MCF 10A (cell line): ENCODE measurements at regions not wholly inside any gene's neighbourhood (a gene's known extent, or its start where the extent isn't known, plus 50 kb on each side); places are given as distances from the start of the nearest gene placed in this dataset.
"Not testable (repeated sequence)": the region's sequence is repeated elsewhere in the genome, so short reads cannot be mapped to it uniquely, and the experiment has no call there.

Source experiments
- BruUV-seq: library from RNA; stranded (reverse); fragments of 400-500 nt; replicated peaks from 2 replicates; lab custom pipeline; 2021; lab: Mats Ljungman, UMichigan
- CTCF ChIA-PET: fragments of 300-600 bp; sonication (Branson Sonifier 250); formaldehyde crosslinking; extraction: SDS; loops from one replicate; lab custom pipeline; 2021; ENCODE audit warnings: antibody characterized with exemption, inconsistent platforms; lab: Yijun Ruan, JAX
- POLR2A ChIA-PET: fragments of 300-600, 350-650 bp; sonication (Branson Sonifier 250); formaldehyde crosslinking; extraction: SDS; loops from one replicate; lab custom pipeline; 2020; ENCODE audit warnings: antibody characterized with exemption, inconsistent platforms; lab: Yijun Ruan, JAX
- DNase-seq: peaks from one replicate; pipeline ENCODE4 v3.0.0-alpha.2; 2018; ENCODE audit not compliant: unreplicated experiment
- H3K27ac Mint-ChIP-seq: one replicate; pipeline ENCODE4 v1.8.0; 2022; ENCODE audit warnings: mild to moderate bottlenecking, low read depth, mixed read lengths; ENCODE audit not compliant: unreplicated experiment
- H3K27me3 Mint-ChIP-seq: one replicate; pipeline ENCODE4 v1.8.0; 2022; ENCODE audit warnings: mixed read lengths; ENCODE audit not compliant: insufficient read depth, unreplicated experiment
- H3K36me3 Mint-ChIP-seq: one replicate; pipeline ENCODE4 v1.8.0; 2022; ENCODE audit warnings: mild to moderate bottlenecking, moderate library complexity, mixed read lengths; ENCODE audit not compliant: insufficient read depth, unreplicated experiment
- H3K4me1 Mint-ChIP-seq: one replicate; pipeline ENCODE4 v1.8.0; 2022; ENCODE audit warnings: mixed read lengths; ENCODE audit not compliant: insufficient read depth, unreplicated experiment
- H3K4me3 Mint-ChIP-seq: one replicate; pipeline ENCODE4 v1.8.0; 2022; ENCODE audit warnings: mild to moderate bottlenecking, moderate library complexity, mixed read lengths; ENCODE audit not compliant: unreplicated experiment
- H3K9me3 Mint-ChIP-seq: one replicate; pipeline ENCODE4 v1.8.0; 2022; ENCODE audit warnings: mixed read lengths; ENCODE audit not compliant: unreplicated experiment
- intact Hi-C: fragments of 100-400 bp; cut with micrococcal nuclease; formaldehyde crosslinking; loops from 2 replicates; pipeline ENCODE4 v1.14.1; 2022
- TF ChIP-seq, protein P1 (sequence below): fragments of 200-600 bp; IDR thresholded peaks from one replicate; pipeline ENCODE4 v1.8.0; 2022; ENCODE audit warnings: antibody characterized with exemption, mild to moderate bottlenecking; ENCODE audit not compliant: unreplicated experiment

DNA sequence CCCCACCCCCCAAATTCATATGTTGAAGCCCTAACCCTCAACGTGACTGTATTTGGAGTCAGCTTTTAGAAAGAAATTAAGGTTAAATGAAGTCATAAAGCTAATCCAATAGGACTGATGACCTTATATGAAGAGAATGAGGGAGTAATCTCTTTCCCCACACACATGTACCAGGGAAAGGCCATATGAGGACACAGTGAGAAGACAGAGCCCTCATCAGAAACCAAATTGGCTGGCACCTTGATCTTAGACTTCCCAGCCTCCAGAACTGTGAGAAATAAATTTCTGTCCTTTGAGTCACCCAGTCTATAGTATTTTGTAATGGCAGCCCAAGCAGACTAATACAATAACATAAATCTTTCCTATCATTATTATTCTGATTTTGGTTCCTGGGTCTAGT is 194.7 kb upstream of the NANOGP8 start:
- ChIA-PET POLR2A (no interaction called here), CTCF (interaction anchor here (1.1 to 3.6 kb wide), 5 partner anchors 9 to 167 kb away, joined by 3 to 17 read pairs (median 4); no protein-coding TSS in a partner anchor)
- Mint-ChIP-seq H3K36me3 (peaks cover 6% of the 10 kb centered on the region), H3K4me1 (no peaks in the 10 kb centered on the region), H3K27ac (no peak overlapping the region), H3K9me3 (peaks cover 32% of the 10 kb centered on the region), H3K27me3 (no peaks in the 10 kb centered on the region), H3K4me3 (no peak overlapping the region)
- TF ChIP-seq, protein P1, sequence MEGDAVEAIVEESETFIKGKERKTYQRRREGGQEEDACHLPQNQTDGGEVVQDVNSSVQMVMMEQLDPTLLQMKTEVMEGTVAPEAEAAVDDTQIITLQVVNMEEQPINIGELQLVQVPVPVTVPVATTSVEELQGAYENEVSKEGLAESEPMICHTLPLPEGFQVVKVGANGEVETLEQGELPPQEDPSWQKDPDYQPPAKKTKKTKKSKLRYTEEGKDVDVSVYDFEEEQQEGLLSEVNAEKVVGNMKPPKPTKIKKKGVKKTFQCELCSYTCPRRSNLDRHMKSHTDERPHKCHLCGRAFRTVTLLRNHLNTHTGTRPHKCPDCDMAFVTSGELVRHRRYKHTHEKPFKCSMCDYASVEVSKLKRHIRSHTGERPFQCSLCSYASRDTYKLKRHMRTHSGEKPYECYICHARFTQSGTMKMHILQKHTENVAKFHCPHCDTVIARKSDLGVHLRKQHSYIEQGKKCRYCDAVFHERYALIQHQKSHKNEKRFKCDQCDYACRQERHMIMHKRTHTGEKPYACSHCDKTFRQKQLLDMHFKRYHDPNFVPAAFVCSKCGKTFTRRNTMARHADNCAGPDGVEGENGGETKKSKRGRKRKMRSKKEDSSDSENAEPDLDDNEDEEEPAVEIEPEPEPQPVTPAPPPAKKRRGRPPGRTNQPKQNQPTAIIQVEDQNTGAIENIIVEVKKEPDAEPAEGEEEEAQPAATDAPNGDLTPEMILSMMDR = no peak
- BruUV-seq = no TSS peak
- no peak for DNase-seq
- intact Hi-C loops = loop anchor here (10.0 kb wide), 1 partner anchor 1855 kb away; no protein-coding TSS in a partner anchor

GRCh38 chr15:35271371-35272043 is 186.4 kb upstream of the NANOGP8 start:
- CTCF ChIA-PET = interaction anchor here (1.0 to 1.4 kb wide), 3 partner anchors 10 to 194 kb away, joined by 3 to 4 read pairs (median 3); no protein-coding TSS in a partner anchor
- TF ChIP-seq, protein P1 = no peak
- POLR2A ChIA-PET = interaction anchor here (0.5 to 0.7 kb wide), 2 partner anchors 196 to 347 kb away, joined by 3 read pairs; no protein-coding TSS in a partner anchor
- peaks cover 9% of the 10 kb centered on the region for H3K9me3 Mint-ChIP-seq
- no peaks in the 10 kb centered on the region for H3K4me1 Mint-ChIP-seq
- peaks cover under 1% of the 10 kb centered on the region for H3K36me3 Mint-ChIP-seq
- intact Hi-C loops = no loop called here
- BruUV-seq = no TSS peak
- no peak overlapping the region for H3K4me3 Mint-ChIP-seq
- H3K27me3 Mint-ChIP-seq = no peaks in the 10 kb centered on the region
- no peak overlapping the region for H3K27ac Mint-ChIP-seq
- DNase-seq = peak; percentile 16

DNA sequence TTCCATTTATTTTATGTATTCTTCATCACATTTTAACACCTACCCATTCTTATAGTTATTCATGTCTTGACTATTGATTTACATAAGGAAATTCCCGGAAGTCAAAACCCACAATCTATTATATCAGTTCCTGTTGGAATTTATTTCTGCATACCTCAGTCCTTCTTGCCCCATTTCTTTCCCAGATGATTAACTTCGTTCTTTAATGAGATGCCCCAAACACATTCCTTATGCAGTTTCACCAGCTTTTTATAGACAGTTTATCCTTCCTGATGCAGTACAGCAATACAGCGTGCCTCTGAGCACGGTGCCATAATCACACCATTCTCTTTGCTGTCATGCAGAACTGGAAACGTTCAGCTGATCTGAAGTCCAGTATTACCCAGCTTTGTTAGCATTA is 175.8 kb upstream of the NANOGP8 start:
- Mint-ChIP-seq H3K9me3 (no peaks in the 10 kb centered on the region), H3K4me3 (no peak overlapping the region), H3K4me1 (peaks cover 12% of the 10 kb centered on the region), H3K27ac (no peak overlapping the region), H3K27me3 (no peaks in the 10 kb centered on the region), H3K36me3 (no peaks in the 10 kb centered on the region)
- ChIA-PET POLR2A (no interaction called here), CTCF (interaction anchor here (1.1 kb wide), 1 partner anchor 10 kb away, joined by 3 read pairs; no protein-coding TSS in a partner anchor)
- BruUV-seq = no TSS peak
- no peak for DNase-seq
- intact Hi-C loops = no loop called here
- TF ChIP-seq, protein P1 = no peak

- H3K27ac Mint-ChIP-seq, H3K27me3 Mint-ChIP-seq, H3K36me3 Mint-ChIP-seq, H3K9me3 Mint-ChIP-seq, intact Hi-C loops, POLR2A ChIA-PET, DNase-seq, BruUV-seq, H3K4me3 Mint-ChIP-seq: not testable (repeated sequence)
- H3K4me1 Mint-ChIP-seq = peaks cover 12% of the 10 kb centered on the region
- CTCF ChIA-PET = interaction anchor here (0.5 kb wide), 1 partner anchor 1942 kb away, joined by 6 read pairs; no protein-coding TSS in a partner anchor
These were observed 175.2 kb upstream of the NANOGP8 start for GRCh38 chr15:35260274-35260673.
